ENCODE measurements at regions not wholly inside any gene's neighbourhood (a gene's known extent, or its start where the extent isn't known, plus 50 kb on each side); places are given as distances from the start of the nearest gene placed in this dataset.

DNA sequence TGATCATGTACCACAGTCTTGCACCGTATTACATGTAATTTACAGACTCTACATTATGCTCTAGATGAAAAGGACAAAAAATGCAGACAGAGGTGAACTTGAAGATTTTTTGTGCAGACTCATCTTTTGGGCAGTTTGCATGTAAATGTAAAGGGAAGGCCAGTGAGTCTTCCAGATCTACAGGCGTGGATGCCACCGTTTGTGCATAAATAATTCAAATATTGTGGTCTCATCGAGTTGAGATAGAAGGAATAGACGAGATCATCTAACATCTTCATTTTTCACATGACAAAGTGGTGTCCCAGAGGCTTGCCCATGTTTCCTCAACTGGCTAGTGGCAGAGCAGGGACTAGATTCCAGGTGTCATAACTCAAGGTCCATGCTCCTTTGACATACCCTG lies 125.2 kb downstream of the ALX1 start:
- no peaks in the 10 kb centered on the region for H3K27me3 Mint-ChIP-seq

DNA sequence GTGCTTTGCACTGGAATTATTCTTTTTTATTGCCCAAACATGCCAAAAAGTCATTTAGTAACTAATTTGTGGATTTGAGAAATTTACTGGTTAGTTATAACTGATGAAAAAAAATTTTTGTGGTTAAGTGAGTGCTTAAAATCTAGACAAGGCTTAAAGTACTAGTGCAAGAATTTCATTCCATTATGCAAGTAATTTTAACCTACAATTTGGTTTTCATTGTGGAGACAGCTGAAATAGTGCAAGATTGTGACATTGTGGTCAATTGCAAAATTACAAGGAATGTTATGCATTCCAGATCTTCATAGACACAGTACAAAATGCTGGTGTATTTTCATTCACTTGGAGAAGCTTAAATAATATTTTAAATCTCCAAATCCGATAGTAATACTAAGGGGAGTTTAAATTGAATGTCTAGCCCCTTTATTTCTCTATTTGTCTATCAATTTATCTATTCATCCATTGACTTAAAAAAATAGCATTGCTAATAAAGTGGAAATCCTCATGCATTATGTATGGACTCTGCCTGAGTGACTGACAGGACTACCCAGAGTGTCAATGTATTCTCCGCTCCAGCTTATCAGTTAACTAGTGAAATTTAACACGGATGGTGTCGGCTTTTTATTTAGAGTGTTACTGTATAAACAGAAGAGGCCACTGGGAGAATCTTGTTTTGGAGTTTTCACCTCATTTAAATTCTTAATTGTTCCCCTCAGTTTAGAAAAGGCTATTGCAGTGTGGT lies 125.9 kb downstream of the ALX1 start:
- H3K4me3 ChIP-seq (ENCODE audit: low read depth, low read length) = no peak overlapping the region
- H3K27me3 ChIP-seq (ENCODE audit: control insufficient read depth, insufficient read depth, low read length) = no peaks in the 10 kb centered on the region
- no peak for ATAC-seq (ENCODE audit: low read depth in 2 of 2)
- no peaks in the 10 kb centered on the region for H3K9me3 ChIP-seq (ENCODE audit: control insufficient read depth in 2 of 2, low read length in 2 of 2)
- no peak overlapping the region for H3K4me3 Mint-ChIP-seq
- H3K9me3 Mint-ChIP-seq = peaks cover 0 to 2% (median 0%) of the 10 kb centered on the region in 7 donors
- no peaks in the 10 kb centered on the region for H3K4me1 ChIP-seq (ENCODE audit: control insufficient read depth, insufficient read depth, low read length, poor library complexity, severe bottlenecking)
- H3K27ac ChIP-seq (ENCODE audit: insufficient read depth, low read length, poor library complexity, severe bottlenecking) = no peak overlapping the region
- no peaks in the 10 kb centered on the region for H3K36me3 Mint-ChIP-seq
- H3K4me1 Mint-ChIP-seq = no peaks in the 10 kb centered on the region
- no peaks in the 10 kb centered on the region for H3K27me3 Mint-ChIP-seq
- no peaks in the 10 kb centered on the region for H3K36me3 ChIP-seq (ENCODE audit: control insufficient read depth, insufficient read depth, low read length)
- H3K27ac Mint-ChIP-seq = no peak overlapping the region
- DNase-seq = no peak

More for the DNA sequence above, 125.2 kb downstream of the ALX1 start:
- H3K27me3 ChIP-seq (ENCODE audit: control insufficient read depth, insufficient read depth, low read length) = no peaks in the 10 kb centered on the region
- H3K4me1 ChIP-seq (ENCODE audit: control insufficient read depth, insufficient read depth, low read length, poor library complexity, severe bottlenecking) = no peaks in the 10 kb centered on the region
- H3K9me3 ChIP-seq (ENCODE audit: control insufficient read depth in 2 of 2, low read length in 2 of 2) = no peaks in the 10 kb centered on the region
- no peak overlapping the region for H3K27ac ChIP-seq (ENCODE audit: insufficient read depth, low read length, poor library complexity, severe bottlenecking)
- Mint-ChIP-seq H3K36me3 (no peaks in the 10 kb centered on the region), H3K9me3 (peaks cover 0 to 2% (median 0%) of the 10 kb centered on the region in 7 donors), H3K4me1 (no peaks in the 10 kb centered on the region), H3K27ac (no peak overlapping the region), H3K4me3 (no peak overlapping the region)
- H3K4me3 ChIP-seq (ENCODE audit: low read depth, low read length) = no peak overlapping the region
- ATAC-seq (ENCODE audit: low read depth in 2 of 2) (no peak), DNase-seq (no peak)
- no peaks in the 10 kb centered on the region for H3K36me3 ChIP-seq (ENCODE audit: control insufficient read depth, insufficient read depth, low read length)

DNA sequence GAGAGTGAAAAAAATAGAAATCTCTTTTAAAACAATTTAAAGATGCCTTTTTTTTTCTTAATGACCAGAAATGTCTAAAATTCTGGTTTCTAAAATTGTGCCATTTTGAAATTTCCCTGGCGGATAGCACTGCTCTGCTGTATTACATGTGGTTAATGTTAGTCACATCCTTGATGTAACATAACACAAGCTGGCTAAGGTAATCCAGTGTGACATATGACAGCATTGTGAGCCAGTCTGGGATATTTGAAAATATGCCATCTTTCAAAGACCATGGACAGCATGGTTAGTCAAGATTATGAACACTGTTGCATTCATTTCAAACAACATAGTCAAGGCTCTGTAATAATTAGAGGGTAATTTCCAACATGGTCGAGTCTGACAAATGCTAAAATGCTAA lies 133.2 kb downstream of the ALX1 start:
- Histone ChIP-seq H3K4me3 (ENCODE audit: low read depth, low read length) (no peak overlapping the region), H3K9me3 (ENCODE audit: control insufficient read depth in 2 of 2, low read length in 2 of 2) (no peaks in the 10 kb centered on the region), H3K36me3 (ENCODE audit: control insufficient read depth, insufficient read depth, low read length) (no peaks in the 10 kb centered on the region), H3K27ac (ENCODE audit: insufficient read depth, low read length, poor library complexity, severe bottlenecking) (no peak overlapping the region), H3K4me1 (ENCODE audit: control insufficient read depth, insufficient read depth, low read length, poor library complexity, severe bottlenecking) (no peaks in the 10 kb centered on the region), H3K27me3 (ENCODE audit: control insufficient read depth, insufficient read depth, low read length) (no peaks in the 10 kb centered on the region)
- Mint-ChIP-seq H3K27ac (no peak overlapping the region), H3K4me1 (no peaks in the 10 kb centered on the region), H3K27me3 (no peaks in the 10 kb centered on the region), H3K9me3 (peaks cover 0 to 8% (median 3%) of the 10 kb centered on the region in 7 donors), H3K4me3 (no peak overlapping the region), H3K36me3 (no peaks in the 10 kb centered on the region)
- ATAC-seq (ENCODE audit: low read depth in 2 of 2) = no peak
- no peak for DNase-seq

DNA sequence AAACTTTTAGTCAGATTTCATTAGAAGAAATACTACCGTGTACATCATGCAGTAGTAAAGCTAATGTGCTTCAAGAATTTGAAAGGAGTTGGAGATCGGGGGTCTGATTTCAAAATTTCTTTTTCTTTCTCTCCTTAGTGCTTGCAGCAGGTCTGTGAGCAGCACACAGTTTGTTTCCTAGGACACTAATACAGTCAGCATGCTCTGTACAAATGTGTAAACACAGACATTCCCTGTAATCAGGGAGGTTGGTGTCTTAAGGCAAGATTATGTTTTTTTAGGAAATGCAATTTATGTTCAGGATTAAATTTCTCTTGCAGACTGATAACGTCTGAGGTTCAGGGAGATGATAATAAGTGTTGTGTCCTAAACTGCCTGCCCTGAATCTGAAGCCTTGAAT lies 142.7 kb downstream of the ALX1 start:
- Mint-ChIP-seq H3K4me1 (no peaks in the 10 kb centered on the region), H3K27ac (no peak overlapping the region), H3K27me3 (no peaks in the 10 kb centered on the region), H3K4me3 (no peak overlapping the region), H3K36me3 (no peaks in the 10 kb centered on the region), H3K9me3 (peaks cover 0 to 3% (median 0%) of the 10 kb centered on the region in 7 donors)
- ATAC-seq (ENCODE audit: low read depth in 2 of 2) = no peak
- Histone ChIP-seq H3K27me3 (ENCODE audit: control insufficient read depth, insufficient read depth, low read length) (no peaks in the 10 kb centered on the region), H3K27ac (ENCODE audit: insufficient read depth, low read length, poor library complexity, severe bottlenecking) (no peak overlapping the region), H3K9me3 (ENCODE audit: control insufficient read depth in 2 of 2, low read length in 2 of 2) (no peaks in the 10 kb centered on the region), H3K4me1 (ENCODE audit: control insufficient read depth, insufficient read depth, low read length, poor library complexity, severe bottlenecking) (no peaks in the 10 kb centered on the region), H3K36me3 (ENCODE audit: control insufficient read depth, insufficient read depth, low read length) (no peaks in the 10 kb centered on the region), H3K4me3 (ENCODE audit: low read depth, low read length) (no peak overlapping the region)
- DNase-seq = no peak

- Mint-ChIP-seq H3K4me3 (no peak overlapping the region), H3K9me3 (peaks cover 0 to 10% (median 5%) of the 10 kb centered on the region in 7 donors), H3K27ac (no peak overlapping the region), H3K27me3 (no peaks in the 10 kb centered on the region), H3K4me1 (no peaks in the 10 kb centered on the region), H3K36me3 (no peaks in the 10 kb centered on the region)
- Histone ChIP-seq H3K36me3 (ENCODE audit: control insufficient read depth, insufficient read depth, low read length) (no peaks in the 10 kb centered on the region), H3K4me3 (ENCODE audit: low read depth, low read length) (no peak overlapping the region), H3K27ac (ENCODE audit: insufficient read depth, low read length, poor library complexity, severe bottlenecking) (no peak overlapping the region), H3K27me3 (ENCODE audit: control insufficient read depth, insufficient read depth, low read length) (no peaks in the 10 kb centered on the region), H3K9me3 (ENCODE audit: control insufficient read depth in 2 of 2, low read length in 2 of 2) (no peaks in the 10 kb centered on the region), H3K4me1 (ENCODE audit: control insufficient read depth, insufficient read depth, low read length, poor library complexity, severe bottlenecking) (no peaks in the 10 kb centered on the region)
- DNase-seq (no peak), ATAC-seq (ENCODE audit: low read depth in 2 of 2) (no peak)
Observed at GRCh38 chr12:85423947-85424346, 143.9 kb downstream of the ALX1 start.

DNA sequence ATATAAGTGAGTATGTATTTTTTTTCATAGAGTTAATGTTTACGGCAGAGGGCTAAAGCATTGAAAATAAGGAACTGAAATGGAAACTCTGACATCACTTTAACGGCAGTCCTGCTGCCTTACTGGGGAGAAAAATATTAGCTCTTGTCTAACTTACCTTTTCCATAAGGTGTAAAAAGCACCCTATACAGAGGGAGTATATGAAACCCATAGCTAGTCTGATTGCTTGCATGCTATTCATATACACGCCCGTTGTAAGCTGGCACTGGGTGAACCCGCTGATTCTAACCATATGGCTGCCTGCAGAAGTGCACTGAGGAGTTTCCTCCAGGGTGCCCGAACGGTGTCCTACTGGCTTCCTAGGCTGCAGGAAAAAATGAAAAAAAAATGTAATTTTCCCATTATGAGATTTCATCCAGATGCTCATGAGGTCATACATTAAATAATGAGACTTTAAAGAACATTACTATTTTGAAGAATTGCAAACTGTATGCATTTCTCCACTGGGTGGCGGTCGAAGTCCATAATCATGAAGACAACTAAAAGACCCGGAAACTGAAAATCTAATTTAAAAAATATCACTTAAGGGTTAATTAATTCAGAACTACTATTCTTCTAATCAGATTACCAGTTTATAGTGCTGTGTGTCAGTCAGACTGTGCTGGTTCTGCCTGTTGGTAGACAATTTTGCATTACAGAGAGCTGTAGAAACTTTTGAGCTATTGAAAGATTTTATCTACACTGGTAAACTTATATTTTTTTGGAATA lies 144.7 kb downstream of the ALX1 start:
- H3K27ac ChIP-seq (ENCODE audit: insufficient read depth, low read length, poor library complexity, severe bottlenecking) = no peak overlapping the region
- Mint-ChIP-seq H3K27me3 (no peaks in the 10 kb centered on the region), H3K36me3 (no peaks in the 10 kb centered on the region), H3K27ac (no peak overlapping the region), H3K9me3 (peaks cover 0 to 10% (median 6%) of the 10 kb centered on the region in 7 donors), H3K4me3 (no peak overlapping the region), H3K4me1 (no peaks in the 10 kb centered on the region)
- ATAC-seq (ENCODE audit: low read depth in 2 of 2) (no peak), DNase-seq (peak in 1 of 3 donors; percentile 11)
- H3K4me3 ChIP-seq (ENCODE audit: low read depth, low read length) = no peak overlapping the region
- H3K27me3 ChIP-seq (ENCODE audit: control insufficient read depth, insufficient read depth, low read length) = no peaks in the 10 kb centered on the region
- no peaks in the 10 kb centered on the region for H3K4me1 ChIP-seq (ENCODE audit: control insufficient read depth, insufficient read depth, low read length, poor library complexity, severe bottlenecking)
- H3K9me3 ChIP-seq (ENCODE audit: control insufficient read depth in 2 of 2, low read length in 2 of 2) = peaks cover 0 to 4% of the 10 kb centered on the region in 2 experiments
- H3K36me3 ChIP-seq (ENCODE audit: control insufficient read depth, insufficient read depth, low read length) = no peaks in the 10 kb centered on the region

GRCh38 chr12:85425349-85425612 lies 145.3 kb downstream of the ALX1 start:
- no peak overlapping the region for H3K27ac ChIP-seq (ENCODE audit: insufficient read depth, low read length, poor library complexity, severe bottlenecking)
- peaks cover 0 to 4% of the 10 kb centered on the region in 2 experiments for H3K9me3 ChIP-seq (ENCODE audit: control insufficient read depth in 2 of 2, low read length in 2 of 2)
- DNase-seq = no peak
- ATAC-seq (ENCODE audit: low read depth in 2 of 2) = no peak
- H3K9me3 Mint-ChIP-seq = peaks cover 0 to 10% (median 6%) of the 10 kb centered on the region in 7 donors
- H3K4me1 ChIP-seq (ENCODE audit: control insufficient read depth, insufficient read depth, low read length, poor library complexity, severe bottlenecking) = no peaks in the 10 kb centered on the region
- no peaks in the 10 kb centered on the region for H3K36me3 Mint-ChIP-seq
- no peaks in the 10 kb centered on the region for H3K27me3 Mint-ChIP-seq
- no peaks in the 10 kb centered on the region for H3K27me3 ChIP-seq (ENCODE audit: control insufficient read depth, insufficient read depth, low read length)
- no peak overlapping the region for H3K27ac Mint-ChIP-seq
- H3K4me1 Mint-ChIP-seq = no peaks in the 10 kb centered on the region
- no peaks in the 10 kb centered on the region for H3K36me3 ChIP-seq (ENCODE audit: control insufficient read depth, insufficient read depth, low read length)
- no peak overlapping the region for H3K4me3 Mint-ChIP-seq
- H3K4me3 ChIP-seq (ENCODE audit: low read depth, low read length) = no peak overlapping the region

GRCh38 chr12:85425926-85426325 lies 145.9 kb downstream of the ALX1 start:
- H3K9me3 Mint-ChIP-seq = peaks cover 0 to 13% (median 7%) of the 10 kb centered on the region in 7 donors
- no peaks in the 10 kb centered on the region for H3K4me1 Mint-ChIP-seq
- no peaks in the 10 kb centered on the region for H3K4me1 ChIP-seq (ENCODE audit: control insufficient read depth, insufficient read depth, low read length, poor library complexity, severe bottlenecking)
- H3K9me3 ChIP-seq (ENCODE audit: control insufficient read depth in 2 of 2, low read length in 2 of 2) = peaks cover 0 to 4% of the 10 kb centered on the region in 2 experiments
- no peak overlapping the region for H3K27ac ChIP-seq (ENCODE audit: insufficient read depth, low read length, poor library complexity, severe bottlenecking)
- H3K4me3 Mint-ChIP-seq = no peak overlapping the region
- DNase-seq (no peak), ATAC-seq (ENCODE audit: low read depth in 2 of 2) (no peak)
- H3K27me3 Mint-ChIP-seq = no peaks in the 10 kb centered on the region
- no peaks in the 10 kb centered on the region for H3K27me3 ChIP-seq (ENCODE audit: control insufficient read depth, insufficient read depth, low read length)
- no peaks in the 10 kb centered on the region for H3K36me3 ChIP-seq (ENCODE audit: control insufficient read depth, insufficient read depth, low read length)
- no peaks in the 10 kb centered on the region for H3K36me3 Mint-ChIP-seq
- no peak overlapping the region for H3K27ac Mint-ChIP-seq
- no peak overlapping the region for H3K4me3 ChIP-seq (ENCODE audit: low read depth, low read length)
